AG04449 (cell line): ENCODE measurements at regions not wholly inside any gene's neighbourhood (a gene's known extent, or its start where the extent isn't known, plus 50 kb on each side); places are given as distances from the start of the nearest gene placed in this dataset.

ENCODE experiments used
- CTCF ChIA-PET: fragments of 350-600 bp; formaldehyde crosslinking; extraction: SDS; loops from one replicate; lab custom pipeline; 2021; ENCODE audit warnings: antibody characterized with exemption; lab: Yijun Ruan, JAX
- POLR2A ChIA-PET: fragments of 400-600, 350-600 bp; formaldehyde crosslinking; extraction: SDS; loops from one replicate; lab custom pipeline; 2020; ENCODE audit warnings: antibody characterized with exemption, inconsistent platforms; lab: Yijun Ruan, JAX
- DNase-seq: peaks from one replicate; pipeline ENCODE4 v3.0.0-alpha.2; 2010; ENCODE audit warnings: low read depth, low spot score
- H3K4me3 ChIP-seq: 2 replicates; pipeline ENCODE4 v1.5.1; 2011; ENCODE audit warnings: low read depth, mild to moderate bottlenecking, control low read depth, low read length
- CTCF ChIP-seq: IDR thresholded peaks from one replicate; pipeline ENCODE4 v1.5.1; 2011; ENCODE audit warnings: mild to moderate bottlenecking, moderate library complexity, low read length, control low read depth, inconsistent platforms; ENCODE audit not compliant: insufficient read depth; ENCODE audit errors: missing control alignments

GRCh38 chr6:14270925-14271788 is 153.6 kb downstream of the CD83 start:
- CTCF ChIA-PET = no interaction called here
- peak; percentile 7 for DNase-seq
- TF ChIP-seq CTCF = no peak
- no peak overlapping the region for H3K4me3 ChIP-seq
- POLR2A ChIA-PET = no interaction called here

- no peak for TF ChIP-seq CTCF
- H3K4me3 ChIP-seq = no peak overlapping the region
- ChIA-PET CTCF (no interaction called here), POLR2A (no interaction called here)
- no peak for DNase-seq
Observed at GRCh38 chr6:14271789-14272736, 154.5 kb downstream of the CD83 start.

GRCh38 chr6:14272737-14273085 is 155.1 kb downstream of the CD83 start:
- TF ChIP-seq CTCF = no peak
- CTCF ChIA-PET = no interaction called here
- no peak for DNase-seq
- POLR2A ChIA-PET = no interaction called here
- no peak overlapping the region for H3K4me3 ChIP-seq

GRCh38 chr6:14273191-14273590 is 155.6 kb downstream of the CD83 start:
- no peak for DNase-seq
- H3K4me3 ChIP-seq = no peak overlapping the region
- ChIA-PET CTCF (no interaction called here), POLR2A (no interaction called here)
- no peak for TF ChIP-seq CTCF

- CTCF ChIA-PET = no interaction called here
- no peak for TF ChIP-seq CTCF
- no peak for DNase-seq
- POLR2A ChIA-PET = no interaction called here
- H3K4me3 ChIP-seq = no peak overlapping the region
Observed at GRCh38 chr6:14274016-14274415, 156.4 kb downstream of the CD83 start.
